Hepatocyte (in vitro differentiated cells): ENCODE measurements at regions not wholly inside any gene's neighbourhood (a gene's known extent, or its start where the extent isn't known, plus 50 kb on each side); places are given as distances from the start of the nearest gene placed in this dataset.
A peak's percentile ranks its signal among the peaks of the same experiment; 100 is the strongest.

Experiments used
- DNase-seq: peaks from one replicate; pipeline ENCODE4 v3.0.0-alpha.2; 2016; ENCODE audit warnings: low spot score
- H2AFZ ChIP-seq: fragments of 200-600 bp; sonication (generic); 2 replicates; pipeline ENCODE4 v1.6.0; 2016; ENCODE audit warnings: antibody characterized with exemption, mild to moderate bottlenecking
- H3K27ac ChIP-seq: fragments of 200-600 bp; sonication (generic); 2 replicates; pipeline ENCODE4 v1.5.1; 2016; ENCODE audit warnings: mild to moderate bottlenecking
- H3K27me3 ChIP-seq: fragments of 200-600 bp; sonication (generic); 2 replicates; pipeline ENCODE4 v1.6.1; 2016
- H3K36me3 ChIP-seq: fragments of 200-600 bp; sonication (generic); replicated peaks from 2 replicates; pipeline ENCODE4 v1.5.1; 2016; ENCODE audit warnings: low read depth; ENCODE audit not compliant: insufficient read depth
- H3K4me1 ChIP-seq: fragments of 200-600 bp; sonication (generic); 2 replicates; pipeline ENCODE4 v1.5.1; 2016; ENCODE audit warnings: mild to moderate bottlenecking, moderate library complexity; ENCODE audit not compliant: insufficient read depth
- H3K4me2 ChIP-seq: fragments of 200-600 bp; sonication (generic); 2 replicates; pipeline ENCODE4 v1.6.0; 2016
- H3K4me3 ChIP-seq: fragments of 200-600 bp; sonication (generic); 2 replicates; pipeline ENCODE4 v1.5.1; 2016; ENCODE audit warnings: mild to moderate bottlenecking
- H3K79me2 ChIP-seq: fragments of 200-600 bp; sonication (generic); 2 replicates; pipeline ENCODE4 v1.6.0; 2017; ENCODE audit warnings: mild to moderate bottlenecking
- H3K9me2 ChIP-seq: fragments of 200-600 bp; sonication (generic); replicated peaks from 2 replicates; pipeline ENCODE4 v1.6.0; 2017; ENCODE audit warnings: mild to moderate bottlenecking; ENCODE audit not compliant: insufficient read depth
- H3K9me3 ChIP-seq: fragments of 200-600 bp; sonication (generic); 2 replicates; pipeline ENCODE4 v1.5.1; 2016; ENCODE audit warnings: low read depth, mild to moderate bottlenecking
- H4K20me1 ChIP-seq: fragments of 200-600 bp; sonication (generic); 2 replicates; pipeline ENCODE4 v1.6.0; 2016; ENCODE audit warnings: mild to moderate bottlenecking; ENCODE audit not compliant: insufficient read depth, poor library complexity, severe bottlenecking
- EZH2 ChIP-seq: fragments of 200-600 bp; sonication (generic); IDR thresholded peaks from 2 replicates; pipeline ENCODE4 v1.6.1; 2016; ENCODE audit warnings: antibody characterized with exemption, mild to moderate bottlenecking, borderline replicate concordance
- EZH2phosphoT487 ChIP-seq: fragments of 200-600 bp; sonication (generic); IDR thresholded peaks from one replicate; pipeline ENCODE4 v1.6.1; 2018; ENCODE audit warnings: antibody characterized with exemption, mild to moderate bottlenecking, low read depth, moderate library complexity; ENCODE audit not compliant: unreplicated experiment, severe bottlenecking
- WGBS: methylation state at CpG from one replicate; pipeline ENCODE4 v1.1.6; 2016; ENCODE audit warnings: low lambda C conversion rate; ENCODE audit errors: missing lambda C conversion rate; 5-methylcytosine and 5-hydroxymethylcytosine counted together
- TF ChIP-seq, protein P1 (sequence below): fragments of 200-600 bp; sonication (generic); IDR thresholded peaks from 2 replicates; pipeline ENCODE4 v1.5.1; 2016; ENCODE audit warnings: antibody characterized with exemption, mild to moderate bottlenecking; ENCODE audit not compliant: poor library complexity

GRCh38 chr4:123312951-123313592 lies 83.5 kb upstream of the SPRY1 start:
- Histone ChIP-seq H3K4me2 (peak overlapping the region; percentile 14), H3K9me3 (no peaks in the 10 kb centered on the region), H3K9me2 (no peaks in the 10 kb centered on the region), H3K4me3 (no peak overlapping the region), H3K27me3 (no peaks in the 10 kb centered on the region), H4K20me1 (no peaks in the 10 kb centered on the region), H2AFZ (peak overlapping the region; percentile 8), H3K79me2 (no peaks in the 10 kb centered on the region), H3K36me3 (no peaks in the 10 kb centered on the region), H3K4me1 (no peaks in the 10 kb centered on the region), H3K27ac (no peak overlapping the region)
- no peak for TF ChIP-seq EZH2
- TF ChIP-seq, protein P1, sequence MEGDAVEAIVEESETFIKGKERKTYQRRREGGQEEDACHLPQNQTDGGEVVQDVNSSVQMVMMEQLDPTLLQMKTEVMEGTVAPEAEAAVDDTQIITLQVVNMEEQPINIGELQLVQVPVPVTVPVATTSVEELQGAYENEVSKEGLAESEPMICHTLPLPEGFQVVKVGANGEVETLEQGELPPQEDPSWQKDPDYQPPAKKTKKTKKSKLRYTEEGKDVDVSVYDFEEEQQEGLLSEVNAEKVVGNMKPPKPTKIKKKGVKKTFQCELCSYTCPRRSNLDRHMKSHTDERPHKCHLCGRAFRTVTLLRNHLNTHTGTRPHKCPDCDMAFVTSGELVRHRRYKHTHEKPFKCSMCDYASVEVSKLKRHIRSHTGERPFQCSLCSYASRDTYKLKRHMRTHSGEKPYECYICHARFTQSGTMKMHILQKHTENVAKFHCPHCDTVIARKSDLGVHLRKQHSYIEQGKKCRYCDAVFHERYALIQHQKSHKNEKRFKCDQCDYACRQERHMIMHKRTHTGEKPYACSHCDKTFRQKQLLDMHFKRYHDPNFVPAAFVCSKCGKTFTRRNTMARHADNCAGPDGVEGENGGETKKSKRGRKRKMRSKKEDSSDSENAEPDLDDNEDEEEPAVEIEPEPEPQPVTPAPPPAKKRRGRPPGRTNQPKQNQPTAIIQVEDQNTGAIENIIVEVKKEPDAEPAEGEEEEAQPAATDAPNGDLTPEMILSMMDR, result no peak
- TF ChIP-seq EZH2phosphoT487, result no peak
- DNase-seq, result no peak
- WGBS, result 61% methylated on average over 10 of the region's 10 CpGs

DNA sequence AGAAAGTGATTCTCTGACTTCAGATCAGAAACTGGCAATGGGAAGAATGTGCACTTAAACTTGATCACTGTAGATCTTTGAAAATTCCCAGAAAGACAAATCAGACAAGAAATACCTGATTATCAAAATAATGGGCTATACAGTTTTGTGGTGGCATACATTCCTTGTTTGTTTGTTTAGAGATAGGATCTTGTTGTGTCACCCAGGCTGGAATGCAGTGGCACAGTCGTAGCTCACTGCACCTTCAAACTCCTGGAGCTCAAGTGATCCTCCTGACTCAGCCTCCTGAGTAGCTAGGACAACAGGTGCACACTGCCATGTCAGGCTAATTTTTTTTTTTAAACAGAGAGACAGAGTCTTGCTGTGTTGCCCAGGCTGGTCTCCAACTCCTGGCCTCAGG lies 81.0 kb upstream of the SPRY1 start:
- Histone ChIP-seq H3K9me2 (no peaks in the 10 kb centered on the region), H3K79me2 (no peaks in the 10 kb centered on the region), H3K4me2 (no peak overlapping the region), H2AFZ (no peak overlapping the region), H4K20me1 (no peaks in the 10 kb centered on the region), H3K36me3 (no peaks in the 10 kb centered on the region), H3K4me1 (no peaks in the 10 kb centered on the region), H3K9me3 (no peaks in the 10 kb centered on the region), H3K4me3 (no peak overlapping the region), H3K27me3 (no peaks in the 10 kb centered on the region), H3K27ac (no peak overlapping the region)
- no peak for DNase-seq
- 83% methylated on average over 1 of the region's 1 CpG for WGBS
- TF ChIP-seq EZH2phosphoT487 (no peak), EZH2 (no peak)
- TF ChIP-seq, protein P1, result no peak

DNA sequence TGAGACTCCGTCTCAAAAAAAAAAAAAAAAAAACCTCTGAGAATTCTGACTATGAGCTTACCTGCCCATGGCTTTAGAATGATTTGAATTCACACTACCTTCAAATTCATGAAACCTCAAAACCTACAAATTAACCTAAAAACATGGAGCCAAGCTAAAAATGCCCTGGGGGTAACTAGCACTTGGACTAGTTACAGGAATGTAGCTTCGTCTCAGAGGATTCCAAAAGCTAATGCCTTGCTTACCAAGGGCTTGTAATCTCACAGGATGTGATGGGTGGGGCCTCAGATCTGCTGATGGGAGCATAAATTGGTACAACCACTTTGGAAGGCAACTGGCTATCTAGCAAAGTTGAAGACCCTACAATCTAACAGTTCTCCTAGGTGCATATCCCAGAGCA lies 79.4 kb upstream of the SPRY1 start:
- Histone ChIP-seq H2AFZ (no peak overlapping the region), H3K27ac (no peak overlapping the region), H3K9me2 (no peaks in the 10 kb centered on the region), H3K79me2 (no peaks in the 10 kb centered on the region), H3K36me3 (no peaks in the 10 kb centered on the region), H3K9me3 (no peaks in the 10 kb centered on the region), H3K4me3 (no peak overlapping the region), H3K27me3 (no peaks in the 10 kb centered on the region), H4K20me1 (no peaks in the 10 kb centered on the region), H3K4me1 (no peaks in the 10 kb centered on the region), H3K4me2 (no peak overlapping the region)
- WGBS, result 96% methylated on average over 2 of the region's 2 CpGs
- TF ChIP-seq EZH2 (no peak), EZH2phosphoT487 (no peak)
- TF ChIP-seq, protein P1, result no peak
- no peak for DNase-seq

DNA sequence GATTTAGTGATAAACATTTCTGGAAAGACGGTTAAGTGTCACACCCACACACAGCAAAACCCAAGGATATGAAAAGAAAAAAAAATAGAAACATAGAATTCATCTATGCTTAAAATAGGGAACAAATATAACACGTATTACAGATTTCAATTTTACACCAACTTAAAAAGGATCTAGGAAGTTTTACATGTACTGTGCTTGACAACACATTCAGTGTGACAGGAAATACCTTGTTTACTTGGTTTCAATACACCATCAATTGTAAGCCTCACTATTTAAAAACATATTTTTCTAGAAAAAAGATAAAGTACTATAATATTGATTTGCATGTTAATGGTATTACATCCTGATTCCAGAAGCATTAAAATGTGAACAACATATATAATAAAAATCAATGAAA lies 77.0 kb upstream of the SPRY1 start:
- 96% methylated on average over 2 of the region's 2 CpGs for WGBS
- TF ChIP-seq, protein P1, result no peak
- TF ChIP-seq EZH2 (no peak), EZH2phosphoT487 (no peak)
- H3K27ac ChIP-seq, result no peak overlapping the region
- DNase-seq, result no peak
- H3K79me2 ChIP-seq, result no peaks in the 10 kb centered on the region
- no peaks in the 10 kb centered on the region for H3K27me3 ChIP-seq
- no peaks in the 10 kb centered on the region for H3K36me3 ChIP-seq
- H3K9me3 ChIP-seq, result no peaks in the 10 kb centered on the region
- no peak overlapping the region for H2AFZ ChIP-seq
- H3K4me2 ChIP-seq, result no peak overlapping the region
- H3K9me2 ChIP-seq, result no peaks in the 10 kb centered on the region
- no peak overlapping the region for H3K4me3 ChIP-seq
- no peaks in the 10 kb centered on the region for H3K4me1 ChIP-seq
- no peaks in the 10 kb centered on the region for H4K20me1 ChIP-seq
